K562 (cell line): ENCODE measurements at regions not wholly inside any gene's neighbourhood (a gene's known extent, or its start where the extent isn't known, plus 50 kb on each side); places are given as distances from the start of the nearest gene placed in this dataset.

ENCODE experiments used
- ATAC-seq: fragments of 200-7000 bp; cut with Tn5 transposase; 3 replicates; pipeline ENCODE4 v1.9.1; 2020; ENCODE audit warnings: moderate library complexity
- BruUV-seq: library from RNA; stranded (reverse); fragments of 400-500 nt; replicated peaks from 2 replicates; lab custom pipeline; 2021; lab: Mats Ljungman, UMichigan
- CTCF ChIA-PET: fragments of 300-600 bp; formaldehyde crosslinking; extraction: SDS; loops from one replicate; lab custom pipeline; 2021; ENCODE audit warnings: low intra/inter-chr PET ratio; lab: Yijun Ruan, JAX
- POLR2A ChIA-PET: fragments of 300-600, 350-650 bp; sonication (Branson Sonifier 250); formaldehyde crosslinking; extraction: SDS; loops from one replicate; lab custom pipeline; 2021; ENCODE audit warnings: antibody characterized with exemption, inconsistent platforms; lab: Yijun Ruan, JAX
- DNase-seq, 4 experiments: peaks; one replicate each; pipeline versions ENCODE4 v3.0.0 to v3.0.0-alpha.2; 2011 to 2018; ENCODE audit warnings: low spot score in 3 of 4, mixed read lengths in 3 of 4; ENCODE audit errors: extremely low read depth in 1 of 4
- FAIRE-seq: peaks from 2 replicates; lab custom pipeline; 2011; peaks lifted over from hg19 to GRCh38; lab: Jason Lieb, UNC
- H2AFZ ChIP-seq: 2 replicates; pipeline ENCODE4 v1.6.0; 2011; ENCODE audit warnings: low read depth, low read length, control low read depth, inconsistent platforms
- H3K27ac ChIP-seq: fragments of 200-600 bp; 3 replicates; pipeline ENCODE4 v1.8.0; 2011; ENCODE audit warnings: low read depth, mild to moderate bottlenecking, control low read depth, inconsistent platforms, low read length, moderate library complexity, mixed read lengths; ENCODE audit errors: extremely low read depth
- H3K27me3 ChIP-seq, 2 experiments: fragments of 300-600 bp in 1 of 2; 2 replicates in 1 of 2; 3 replicates in 1 of 2; pipeline versions ENCODE4 v1.6.0 to v1.8.0; 2011; ENCODE audit warnings: inconsistent platforms in 2 of 2, low read length in 2 of 2, mild to moderate bottlenecking in 1 of 2, mixed read lengths in 1 of 2, moderate library complexity in 1 of 2; ENCODE audit not compliant: control insufficient read depth in 2 of 2, insufficient read depth in 2 of 2
- H3K36me3 ChIP-seq: fragments of 300-600 bp; 3 replicates; pipeline ENCODE4 v1.8.0; 2011; ENCODE audit warnings: mild to moderate bottlenecking, low read length, inconsistent platforms; ENCODE audit not compliant: control insufficient read depth, insufficient read depth
- H3K4me1 ChIP-seq, 2 experiments: fragments of 200-600 bp in 1 of 2; replicated peaks in 1 of 2; 2 replicates in 1 of 2; 3 replicates in 1 of 2; pipeline versions ENCODE4 v1.5.1 to v1.8.0; 2011; ENCODE audit warnings: inconsistent platforms in 2 of 2, low read length in 2 of 2, mild to moderate bottlenecking in 1 of 2, mixed read lengths in 1 of 2, moderate library complexity in 1 of 2; ENCODE audit not compliant: control insufficient read depth in 2 of 2, insufficient read depth in 2 of 2
- H3K4me2 ChIP-seq: 2 replicates; pipeline ENCODE4 v1.6.1; 2011; ENCODE audit warnings: low read length, control low read depth, inconsistent platforms, mixed read lengths; ENCODE audit not compliant: insufficient read depth
- H3K4me3 ChIP-seq: fragments of 200-600 bp; sonication (generic), shearing (Covaris generic); 2 replicates; pipeline ENCODE4 v1.5.1; 2016; ENCODE audit warnings: control low read depth, inconsistent platforms
- H3K79me2 ChIP-seq: fragments of 200-600 bp; 3 replicates; pipeline ENCODE4 v1.8.0; 2011; ENCODE audit warnings: low read length, inconsistent platforms; ENCODE audit not compliant: control insufficient read depth, insufficient read depth
- H3K9ac ChIP-seq, 2 experiments: 2 replicates each; pipeline versions ENCODE4 v1.6.0 to v1.6.1; 2011; ENCODE audit warnings: low read depth in 2 of 2, low read length in 2 of 2, control low read depth in 1 of 2, inconsistent platforms in 1 of 2, mild to moderate bottlenecking in 1 of 2, mixed read lengths in 1 of 2; ENCODE audit not compliant: insufficient read depth in 1 of 2
- H3K9me1 ChIP-seq: one replicate; pipeline ENCODE4 v1.6.0; 2011; ENCODE audit warnings: inconsistent platforms, mild to moderate bottlenecking, low read length, moderate library complexity; ENCODE audit not compliant: control insufficient read depth, insufficient read depth
- H3K9me3 ChIP-seq: replicated peaks from 2 replicates; pipeline ENCODE4 v1.5.1; 2011; ENCODE audit warnings: low read depth, low read length, inconsistent platforms; ENCODE audit not compliant: control insufficient read depth, insufficient read depth
- H4K20me1 ChIP-seq: replicated peaks from 2 replicates; pipeline ENCODE4 v1.6.1; 2011; ENCODE audit warnings: low read length, inconsistent platforms, mixed read lengths; ENCODE audit not compliant: control insufficient read depth, insufficient read depth
- AFF1 ChIP-seq, 2 experiments: fragments of 450-650 bp; IDR thresholded peaks; 2 replicates each; pipeline ENCODE4 v1.6.1; 2018; ENCODE audit warnings: mild to moderate bottlenecking in 2 of 2, low read depth in 1 of 2; ENCODE audit not compliant: partially characterized antibody in 2 of 2
- ATF2 ChIP-seq: sonication (generic); formaldehyde crosslinking; IDR thresholded peaks from 2 replicates; pipeline ENCODE4 v1.8.1; 2022; ENCODE audit warnings: missing genetic modification reagents
- FOXA3 ChIP-seq, 2 experiments: fragments of 450-650 bp in 1 of 2; sonication (generic) in 1 of 2; formaldehyde crosslinking; IDR thresholded peaks in 1 of 2; conservative IDR thresholded peaks in 1 of 2; 2 replicates each; pipeline versions ENCODE4 v1.4.0 to v1.8.0; 2020 to 2022; ENCODE audit warnings: mild to moderate bottlenecking in 2 of 2, missing genetic modification reagents in 1 of 2
- IFI16 ChIP-seq: fragments of 250-450 bp; sonication (Bioruptor Pico); IDR thresholded peaks from 2 replicates; pipeline ENCODE4 v2.1.2; 2022; ENCODE audit warnings: mild to moderate bottlenecking, inconsistent platforms
- JUN ChIP-seq, 2 experiments: sonication (generic) in 1 of 2; formaldehyde crosslinking in 1 of 2; IDR thresholded peaks; 2 replicates each; pipeline versions ENCODE4 v1.6.1 to v1.8.0; 2012 to 2022; ENCODE audit warnings: borderline replicate concordance in 2 of 2, mild to moderate bottlenecking in 2 of 2, improper control_type of control experiment in 1 of 2, low read depth in 1 of 2, low read length in 1 of 2, missing genetic modification reagents in 1 of 2
- POU5F1 ChIP-seq: fragments of 150-350 bp; IDR thresholded peaks from 2 replicates; pipeline ENCODE4 v1.6.1; 2014; ENCODE audit warnings: borderline replicate concordance, low read length, low read depth, mild to moderate bottlenecking; ENCODE audit not compliant: partially characterized antibody
- PTBP1 ChIP-seq: fragments of 200-400 bp; formaldehyde crosslinking; IDR thresholded peaks from 2 replicates; pipeline ENCODE4 v1.6.1; 2017; ENCODE audit warnings: low read depth, low read length
- RBM17 ChIP-seq: fragments of 200-400 bp; formaldehyde crosslinking; IDR thresholded peaks from 2 replicates; pipeline ENCODE4 v1.6.1; 2017; ENCODE audit warnings: low read depth, mild to moderate bottlenecking, low read length, borderline replicate concordance
- ZNF780A ChIP-seq: fragments of 250-450 bp; sonication (Bioruptor Pico); IDR thresholded peaks from 2 replicates; pipeline ENCODE4 v1.5.0; 2021; ENCODE audit warnings: mild to moderate bottlenecking
- WGBS: fragments of 100-300 bp; shearing (Covaris generic); methylation state at CpG from one replicate; pipeline ENCODE4 v1.1.6; 2016; ENCODE audit warnings: low coverage, mixed read lengths; ENCODE audit not compliant: insufficient coverage; ENCODE audit errors: missing lambda C conversion rate; 5-methylcytosine and 5-hydroxymethylcytosine counted together
- in situ Hi-C: fragments of 300-500 bp; cut with MboI; formaldehyde crosslinking; loops from 4 replicates; pipeline ENCODE4 v1.15.0; 2018; ENCODE audit warnings: inconsistent platforms, mixed read lengths
- intact Hi-C: fragments of 100-400 bp; cut with micrococcal nuclease; formaldehyde crosslinking; loops from 2 replicates; pipeline ENCODE4 v1.14.2; 2022

GRCh38 chr12:125604976-125605375, 539.7 kb downstream of the AACS start:
- BruUV-seq = no TSS peak

GRCh38 chr12:125606312-125606711, 541.1 kb downstream of the AACS start:
- intact Hi-C loops = no loop called here
- POLR2A ChIA-PET = no interaction called here
- FAIRE-seq (no peak), ATAC-seq (no peak), DNase-seq (no peak)
- WGBS = 5% methylated on average over 5 of the region's 5 CpGs
- H3K79me2 ChIP-seq = no peaks in the 10 kb centered on the region
- no TSS peak for BruUV-seq
- CTCF ChIA-PET = no interaction called here
- no peak overlapping the region for H3K27ac ChIP-seq
- H2AFZ ChIP-seq = no peak overlapping the region
- H3K4me2 ChIP-seq = no peak overlapping the region
- H3K4me1 ChIP-seq = no peaks in the 10 kb centered on the region
- H3K36me3 ChIP-seq = no peaks in the 10 kb centered on the region
- H3K9me3 ChIP-seq = no peaks in the 10 kb centered on the region
- TF ChIP-seq IFI16 (CRISPR knock-in tag) (no peak), PTBP1 (no peak), POU5F1 (no peak), RBM17 (no peak), ZNF780A (CRISPR knock-in tag) (no peak), AFF1 (IDR thresholded peaks at IDR 0.05; ENCODE audit: low read depth in 1 of 2, partially characterized antibody in 2 of 2) (no peak), JUN (IDR thresholded peaks at IDR 0.05; ENCODE audit: borderline replicate concordance, low read depth, low read length) (no peak), JUN (CRISPR knock-in tag; IDR thresholded peaks at IDR 0.05; ENCODE audit: borderline replicate concordance) (no peak)
- H3K9ac ChIP-seq = no peak overlapping the region
- no peak overlapping the region for H3K4me3 ChIP-seq
- in situ Hi-C loops = no loop called here
- no peaks in the 10 kb centered on the region for H4K20me1 ChIP-seq
- no peaks in the 10 kb centered on the region for H3K9me1 ChIP-seq
- H3K27me3 ChIP-seq = no peaks in the 10 kb centered on the region

More at GRCh38 chr12:125604976-125605375, 539.7 kb downstream of the AACS start:
- no peaks in the 10 kb centered on the region for H3K9me3 ChIP-seq
- no peaks in the 10 kb centered on the region for H3K4me1 ChIP-seq
- no peak overlapping the region for H3K4me3 ChIP-seq
- CTCF ChIA-PET = no interaction called here
- no peaks in the 10 kb centered on the region for H4K20me1 ChIP-seq
- WGBS = 0% methylated on average over 4 of the region's 4 CpGs
- intact Hi-C loops = no loop called here
- no peak for DNase-seq
- no peak for FAIRE-seq
- H3K36me3 ChIP-seq = no peaks in the 10 kb centered on the region
- ATAC-seq = no peak
- in situ Hi-C loops = no loop called here
- H3K79me2 ChIP-seq = no peaks in the 10 kb centered on the region
- H2AFZ ChIP-seq = no peak overlapping the region
- H3K9me1 ChIP-seq = no peaks in the 10 kb centered on the region
- TF ChIP-seq ATF2 = no peak
- no peak for TF ChIP-seq FOXA3 (CRISPR knock-in tag; conservative IDR thresholded peaks at IDR 0.05 in 1 of 2, IDR thresholded peaks at IDR 0.05 in 1 of 2)
- TF ChIP-seq, all 486 proteins: peak for 0
- Histone ChIP-seq H3K27me3 (no peaks in the 10 kb centered on the region), H3K4me2 (no peak overlapping the region), H3K27ac (no peak overlapping the region), H3K9ac (no peak overlapping the region)
- POLR2A ChIA-PET = no interaction called here
